MM.1S (cell line): ENCODE measurements at regions not wholly inside any gene's neighbourhood (a gene's known extent, or its start where the extent isn't known, plus 50 kb on each side); places are given as distances from the start of the nearest gene placed in this dataset.

Source experiments
- DNase-seq: peaks from one replicate; pipeline ENCODE4 v3.0.0-alpha.2; 2015
- H2AFZ ChIP-seq: fragments of 300-600 bp; sonication (generic); 2 replicates; pipeline ENCODE4 v1.6.0; 2016; ENCODE audit warnings: antibody characterized with exemption, low read length
- H3F3A ChIP-seq: fragments of 300-600 bp; sonication (generic); 2 replicates; pipeline ENCODE4 v1.6.1; 2016; ENCODE audit warnings: mild to moderate bottlenecking, antibody characterized with exemption, low read length, moderate library complexity, mixed read lengths; ENCODE audit not compliant: insufficient read depth
- H3K27ac ChIP-seq: fragments of 300-600 bp; sonication (generic); 2 replicates; pipeline ENCODE4 v1.5.1; 2016; ENCODE audit warnings: mild to moderate bottlenecking, low read length
- H3K27me3 ChIP-seq: fragments of 300-600 bp; sonication (generic); replicated peaks from 2 replicates; pipeline ENCODE4 v1.6.0; 2016; ENCODE audit warnings: low read length; ENCODE audit not compliant: insufficient read depth
- H3K36me3 ChIP-seq: fragments of 300-600 bp; sonication (generic); replicated peaks from 2 replicates; pipeline ENCODE4 v1.6.1; 2016; ENCODE audit warnings: mild to moderate bottlenecking, low read length, mixed read lengths; ENCODE audit not compliant: insufficient read depth
- H3K4me1 ChIP-seq: fragments of 300-600 bp; sonication (generic); 2 replicates; pipeline ENCODE4 v1.6.1; 2016; ENCODE audit warnings: low read length, mixed read lengths
- H3K4me2 ChIP-seq: fragments of 300-600 bp; sonication (generic); 2 replicates; pipeline ENCODE4 v1.6.0; 2016; ENCODE audit warnings: low read depth, low read length
- H3K4me3 ChIP-seq: fragments of 300-600 bp; sonication (generic); 2 replicates; pipeline ENCODE4 v1.5.1; 2016; ENCODE audit warnings: low read length, mixed read lengths
- H3K79me2 ChIP-seq: fragments of 300-600 bp; sonication (generic); 2 replicates; pipeline ENCODE4 v1.6.1; 2016; ENCODE audit warnings: mixed run types, low read length, mixed read lengths
- H3K9ac ChIP-seq: fragments of 300-600 bp; sonication (generic); 2 replicates; pipeline ENCODE4 v1.6.1; 2016; ENCODE audit warnings: low read length, mixed read lengths
- H3K9me2 ChIP-seq: fragments of 300-600 bp; sonication (generic); replicated peaks from 2 replicates; pipeline ENCODE4 v1.6.1; 2016; ENCODE audit warnings: mild to moderate bottlenecking, low read length, mixed read lengths; ENCODE audit not compliant: insufficient read depth
- H3K9me3 ChIP-seq: fragments of 300-600 bp; sonication (generic); replicated peaks from 2 replicates; pipeline ENCODE4 v1.6.1; 2016; ENCODE audit warnings: mild to moderate bottlenecking, low read length, mixed read lengths; ENCODE audit not compliant: insufficient read depth
- H4K20me1 ChIP-seq: fragments of 300-600 bp; sonication (generic); 2 replicates; pipeline ENCODE4 v1.6.1; 2016; ENCODE audit warnings: mild to moderate bottlenecking, low read length, moderate library complexity, mixed read lengths; ENCODE audit not compliant: insufficient read depth
- CTCF ChIP-seq: fragments of 300-600 bp; sonication (generic); IDR thresholded peaks from 2 replicates; pipeline ENCODE4 v1.5.1; 2016; ENCODE audit warnings: antibody characterized with exemption, low read length, mixed read lengths
- EZH2 ChIP-seq: fragments of 300-600 bp; sonication (generic); optimal IDR thresholded peaks from 2 replicates; pipeline ENCODE3; 2017; ENCODE audit warnings: low read depth, mild to moderate bottlenecking, antibody characterized with exemption, low read length, mixed read lengths
- EZH2phosphoT487 ChIP-seq: fragments of 300-600 bp; sonication (generic); IDR thresholded peaks from 2 replicates; pipeline ENCODE4 v1.6.1; 2018; ENCODE audit warnings: antibody characterized with exemption, low read length

DNA sequence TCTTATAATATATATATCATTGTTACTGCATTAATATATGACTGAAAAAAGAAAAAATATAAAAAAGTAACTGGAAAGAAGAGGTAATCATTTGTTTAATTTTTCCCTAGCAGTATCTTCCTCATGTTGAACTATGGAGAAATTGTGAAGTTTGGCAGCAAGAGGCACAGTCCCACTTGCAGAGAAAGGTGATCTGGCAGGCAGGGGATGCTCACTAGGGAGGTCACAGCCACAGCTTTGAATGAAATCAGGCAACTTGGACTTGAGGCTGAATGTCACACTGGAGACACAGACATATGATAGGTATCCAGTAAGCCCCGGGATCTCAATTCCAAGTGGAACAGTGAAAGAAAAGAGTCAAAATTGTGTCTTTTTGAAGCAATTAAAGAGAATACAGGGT is 149.9 kb upstream of the RORA start:
- Histone ChIP-seq H3K9ac (no peak overlapping the region), H3K79me2 (no peaks in the 10 kb centered on the region), H3K4me1 (no peaks in the 10 kb centered on the region), H3K36me3 (no peaks in the 10 kb centered on the region), H3K9me2 (no peaks in the 10 kb centered on the region), H3K27me3 (no peaks in the 10 kb centered on the region), H3K9me3 (no peaks in the 10 kb centered on the region), H3K4me2 (no peak overlapping the region), H3K4me3 (no peak overlapping the region), H3F3A (no peaks in the 10 kb centered on the region), H4K20me1 (no peaks in the 10 kb centered on the region), H3K27ac (no peak overlapping the region), H2AFZ (no peak overlapping the region)
- no peak for TF ChIP-seq CTCF
- no peak for TF ChIP-seq EZH2
- TF ChIP-seq EZH2phosphoT487, result no peak
- DNase-seq, result no peak

GRCh38 chr15:61376961-61377360 is 147.9 kb upstream of the RORA start:
- Histone ChIP-seq H3K4me3 (no peak overlapping the region), H3K9me3 (no peaks in the 10 kb centered on the region), H3K9me2 (no peaks in the 10 kb centered on the region), H3K9ac (no peak overlapping the region), H3K4me2 (no peak overlapping the region), H3K27me3 (no peaks in the 10 kb centered on the region), H3K27ac (no peak overlapping the region), H3K36me3 (no peaks in the 10 kb centered on the region), H4K20me1 (no peaks in the 10 kb centered on the region), H3K79me2 (no peaks in the 10 kb centered on the region), H2AFZ (no peak overlapping the region), H3K4me1 (no peaks in the 10 kb centered on the region), H3F3A (no peaks in the 10 kb centered on the region)
- no peak for DNase-seq
- TF ChIP-seq EZH2phosphoT487 (no peak), EZH2 (no peak), CTCF (no peak)

DNA sequence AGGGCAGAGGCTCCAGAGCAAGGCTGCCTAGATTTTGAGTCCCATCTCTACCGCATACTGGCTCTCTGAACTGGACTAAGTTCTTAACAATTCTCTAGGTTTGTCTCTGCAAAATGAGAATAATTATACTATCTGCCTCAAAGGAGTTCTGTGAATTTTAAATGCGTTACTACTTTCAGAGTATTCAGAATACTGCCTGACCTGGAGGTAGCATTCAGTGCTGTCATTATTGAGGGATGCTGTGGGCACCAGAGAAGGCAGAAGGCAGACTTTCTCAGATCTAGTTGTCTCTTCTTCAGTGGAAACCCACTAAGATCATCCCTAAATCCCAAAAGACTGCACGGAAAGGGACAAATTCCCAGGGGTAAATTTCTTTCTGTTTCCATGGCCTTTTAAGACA is 147.4 kb upstream of the RORA start:
- no peak overlapping the region for H3K4me2 ChIP-seq
- H3K9me2 ChIP-seq, result no peaks in the 10 kb centered on the region

More for the DNA sequence above, 147.4 kb upstream of the RORA start:
- Histone ChIP-seq H3K36me3 (no peaks in the 10 kb centered on the region), H3K27ac (no peak overlapping the region), H3K79me2 (no peaks in the 10 kb centered on the region), H2AFZ (no peak overlapping the region), H3K4me1 (no peaks in the 10 kb centered on the region), H3F3A (no peaks in the 10 kb centered on the region), H3K9me3 (no peaks in the 10 kb centered on the region), H3K4me3 (no peak overlapping the region), H3K27me3 (no peaks in the 10 kb centered on the region), H3K9ac (no peak overlapping the region), H4K20me1 (no peaks in the 10 kb centered on the region)
- DNase-seq, result no peak
- no peak for TF ChIP-seq CTCF
- TF ChIP-seq EZH2, result no peak
- no peak for TF ChIP-seq EZH2phosphoT487
